Calu3 (cell line): ENCODE measurements at regions not wholly inside any gene's neighbourhood (a gene's known extent, or its start where the extent isn't known, plus 50 kb on each side); places are given as distances from the start of the nearest gene placed in this dataset.

Source experiments
- BruUV-seq: library from RNA; stranded (reverse); fragments of 400-500 nt; replicated peaks from 2 replicates; lab custom pipeline; 2021; lab: Mats Ljungman, UMichigan
- CTCF ChIA-PET: fragments of 300-600 bp; sonication (Branson Sonifier 250); formaldehyde crosslinking; loops from one replicate; lab custom pipeline; 2022; ENCODE audit warnings: antibody characterized with exemption; lab: Charles Lee
- DNase-seq: peaks from one replicate; pipeline ENCODE4 v3.0.0; 2022
- H3K27ac Mint-ChIP-seq: one replicate; pipeline ENCODE4 v1.8.0; 2022; ENCODE audit warnings: mixed read lengths; ENCODE audit not compliant: unreplicated experiment
- H3K27me3 Mint-ChIP-seq: one replicate; pipeline ENCODE4 v1.8.0; 2022; ENCODE audit warnings: mixed read lengths; ENCODE audit not compliant: unreplicated experiment
- H3K36me3 Mint-ChIP-seq: one replicate; pipeline ENCODE4 v1.8.0; 2022; ENCODE audit warnings: mild to moderate bottlenecking, moderate library complexity, mixed read lengths; ENCODE audit not compliant: insufficient read depth, unreplicated experiment
- H3K4me1 Mint-ChIP-seq: one replicate; pipeline ENCODE4 v1.8.0; 2022; ENCODE audit warnings: mild to moderate bottlenecking, low read depth, mixed read lengths; ENCODE audit not compliant: unreplicated experiment
- H3K4me3 Mint-ChIP-seq: one replicate; pipeline ENCODE4 v1.8.0; 2022; ENCODE audit warnings: mild to moderate bottlenecking, low read depth, moderate library complexity, mixed read lengths; ENCODE audit not compliant: unreplicated experiment
- H3K9me3 Mint-ChIP-seq: one replicate; pipeline ENCODE4 v1.8.0; 2022; ENCODE audit warnings: low read depth, mixed read lengths; ENCODE audit not compliant: unreplicated experiment
- CTCF ChIP-seq: fragments of 200-600 bp; IDR thresholded peaks from one replicate; pipeline ENCODE4 v1.8.0; 2022; ENCODE audit warnings: antibody characterized with exemption; ENCODE audit not compliant: unreplicated experiment
- intact Hi-C: fragments of 100-400 bp; cut with micrococcal nuclease; formaldehyde crosslinking; loops from one replicate; pipeline ENCODE4 v1.10.0; 2022; ENCODE audit not compliant: unreplicated experiment

- H3K4me1 Mint-ChIP-seq: no peaks in the 10 kb centered on the region
- intact Hi-C loops: no loop called here
- H3K9me3 Mint-ChIP-seq: no peaks in the 10 kb centered on the region
- no peak for TF ChIP-seq CTCF
- DNase-seq: no peak
- CTCF ChIA-PET: no interaction called here
- no TSS peak for BruUV-seq
- no peak overlapping the region for H3K4me3 Mint-ChIP-seq
- H3K27ac Mint-ChIP-seq: no peak overlapping the region
- no peaks in the 10 kb centered on the region for H3K27me3 Mint-ChIP-seq
- H3K36me3 Mint-ChIP-seq: no peaks in the 10 kb centered on the region
Measured at GRCh38 chr20:17810847-17811627, 111.3 kb downstream of the BANF2 start.

- no peak for DNase-seq
- Mint-ChIP-seq H3K27ac (no peak overlapping the region), H3K9me3 (no peaks in the 10 kb centered on the region), H3K36me3 (no peaks in the 10 kb centered on the region), H3K4me3 (no peak overlapping the region), H3K4me1 (no peaks in the 10 kb centered on the region), H3K27me3 (no peaks in the 10 kb centered on the region)
- no TSS peak for BruUV-seq
- intact Hi-C loops: no loop called here
- CTCF ChIA-PET: no interaction called here
- no peak for TF ChIP-seq CTCF
Measured at GRCh38 chr20:17810062-17810631, 110.4 kb downstream of the BANF2 start.

- no TSS peak for BruUV-seq
- DNase-seq: no peak
- no peaks in the 10 kb centered on the region for H3K9me3 Mint-ChIP-seq
- no peaks in the 10 kb centered on the region for H3K4me1 Mint-ChIP-seq
- H3K27ac Mint-ChIP-seq: no peak overlapping the region
- CTCF ChIA-PET: no interaction called here
- H3K4me3 Mint-ChIP-seq: no peak overlapping the region
- no peaks in the 10 kb centered on the region for H3K27me3 Mint-ChIP-seq
- no peaks in the 10 kb centered on the region for H3K36me3 Mint-ChIP-seq
- intact Hi-C loops: no loop called here
- TF ChIP-seq CTCF: no peak
Measured at GRCh38 chr20:17809362-17810061, 109.7 kb downstream of the BANF2 start.

GRCh38 chr20:17808782-17809181 lies 109.0 kb downstream of the BANF2 start:
- TF ChIP-seq CTCF: no peak
- Mint-ChIP-seq H3K36me3 (no peaks in the 10 kb centered on the region), H3K4me1 (no peaks in the 10 kb centered on the region), H3K27ac (no peak overlapping the region), H3K9me3 (no peaks in the 10 kb centered on the region), H3K4me3 (no peak overlapping the region), H3K27me3 (no peaks in the 10 kb centered on the region)
- intact Hi-C loops: no loop called here
- BruUV-seq: no TSS peak
- CTCF ChIA-PET: no interaction called here
- no peak for DNase-seq
